NAMALWA (cell line): ENCODE measurements at regions not wholly inside any gene's neighbourhood (a gene's known extent, or its start where the extent isn't known, plus 50 kb on each side); places are given as distances from the start of the nearest gene placed in this dataset.
"Not testable (repeated sequence)": the region's sequence is repeated elsewhere in the genome, so short reads cannot be mapped to it uniquely, and the experiment has no call there.

Source experiments
- DNase-seq: peaks from one replicate; pipeline ENCODE4 v3.0.0-alpha.2; 2015; ENCODE audit warnings: low spot score

- no peak for DNase-seq
Measured at GRCh38 chr12:97984974-97985580, 522.5 kb downstream of the RMST start.

GRCh38 chr12:97985834-97986233 is 523.2 kb downstream of the RMST start:
- no peak for DNase-seq

GRCh38 chr12:97988588-97988987 is 526.0 kb downstream of the RMST start:
- not testable (repeated sequence) for DNase-seq

GRCh38 chr12:97989366-97989940 is 525.9 kb upstream of the TMPO start:
- no peak for DNase-seq

GRCh38 chr12:97994746-97995484 is 520.5 kb upstream of the TMPO start:
- no peak for DNase-seq

- DNase-seq: no peak
Measured at GRCh38 chr12:97995559-97995958, 519.8 kb upstream of the TMPO start.

GRCh38 chr12:98001430-98001829 is 514.0 kb upstream of the TMPO start:
- DNase-seq: no peak

GRCh38 chr12:98002887-98003493 is 512.4 kb upstream of the TMPO start:
- peak; percentile 71 for DNase-seq

- DNase-seq: no peak
Measured at GRCh38 chr12:98007963-98008362, 507.4 kb upstream of the TMPO start.

- DNase-seq: no peak
Measured at GRCh38 chr12:98013560-98013959, 501.8 kb upstream of the TMPO start.

- DNase-seq: no peak
Measured at GRCh38 chr12:98018836-98019235, 496.6 kb upstream of the TMPO start.

- DNase-seq: no peak
Measured at GRCh38 chr12:98020376-98020775, 495.0 kb upstream of the TMPO start.

- no peak for DNase-seq
Measured at GRCh38 chr12:98022961-98023360, 492.4 kb upstream of the TMPO start.

- DNase-seq: no peak
Measured at GRCh38 chr12:98037401-98038140, 477.8 kb upstream of the TMPO start.

- no peak for DNase-seq
Measured at GRCh38 chr12:98042668-98043067, 472.7 kb upstream of the TMPO start.

GRCh38 chr12:98045395-98045794 is 470.0 kb upstream of the TMPO start:
- DNase-seq: no peak

- no peak for DNase-seq
Measured at GRCh38 chr12:98048326-98048725, 467.1 kb upstream of the TMPO start.

GRCh38 chr12:98053202-98053601 is 462.2 kb upstream of the TMPO start:
- DNase-seq: no peak

- DNase-seq: no peak
Measured at GRCh38 chr12:98057701-98058100, 457.7 kb upstream of the TMPO start.

- DNase-seq: no peak
Measured at GRCh38 chr12:98058213-98058612, 457.2 kb upstream of the TMPO start.

- no peak for DNase-seq
Measured at GRCh38 chr12:98058838-98059237, 456.6 kb upstream of the TMPO start.

GRCh38 chr12:98059659-98060343 is 455.6 kb upstream of the TMPO start:
- no peak for DNase-seq
